Transverse colon (tissue), 4 donors: ENCODE measurements at regions not wholly inside any gene's neighbourhood (a gene's known extent, or its start where the extent isn't known, plus 50 kb on each side); places are given as distances from the start of the nearest gene placed in this dataset.

Experiments used
- DNase-seq: peaks from one replicate; pipeline ENCODE4 v3.0.0-alpha.2; 2019
- H3K27ac ChIP-seq, 4 donors: fragments of 200-600 bp; sonication (generic); 2 replicates each; pipeline ENCODE4 v1.5.1; 2016 to 2018; ENCODE audit warnings: inconsistent platforms in 4 of 4
- H3K27me3 ChIP-seq: fragments of 200-600 bp; sonication (generic); 2 replicates; pipeline ENCODE4 v1.5.1; 2017; ENCODE audit warnings: inconsistent platforms
- H3K36me3 ChIP-seq, 4 donors: fragments of 200-600 bp; sonication (generic); 2 replicates each; pipeline ENCODE4 v1.5.1; 2017 to 2019; ENCODE audit warnings: inconsistent platforms in 4 of 4
- H3K4me1 ChIP-seq, 4 donors: fragments of 200-600 bp; sonication (generic); 2 replicates each; pipeline ENCODE4 v1.5.1; 2017 to 2020; ENCODE audit warnings: inconsistent platforms in 4 of 4
- H3K4me3 ChIP-seq, 4 donors: fragments of 200-600 bp; sonication (generic); 1 replicate in 1 of 4; 2 replicates in 3 of 4; pipeline versions ENCODE4 v1.5.1 to v1.6.1; 2017 to 2019; ENCODE audit warnings: inconsistent platforms in 4 of 4
- H3K9me3 ChIP-seq, 2 donors: fragments of 200-600 bp; sonication (generic); 2 replicates each; pipeline ENCODE4 v1.5.1; 2017 to 2019; ENCODE audit warnings: inconsistent platforms in 2 of 2
- EP300 ChIP-seq: sonication (generic); formaldehyde crosslinking; IDR thresholded peaks from one replicate; pipeline ENCODE4 v1.6.1; 2017; ENCODE audit warnings: antibody characterized with exemption, low read depth
- POLR2A ChIP-seq: fragments of 450-650 bp; IDR thresholded peaks from one replicate; pipeline ENCODE4 v1.6.1; 2016; ENCODE audit warnings: antibody characterized with exemption, mild to moderate bottlenecking, moderate library complexity
- POLR2AphosphoS5 ChIP-seq, 3 donors: sonication (generic); formaldehyde crosslinking; IDR thresholded peaks; one replicate each; pipeline ENCODE4 v1.6.1; 2016; ENCODE audit warnings: antibody characterized with exemption in 3 of 3
- WGBS, 2 donors: methylation state at CpG; one replicate each; pipeline ENCODE4 v1.1.5; 2018; ENCODE audit warnings: low coverage in 1 of 2; 5-methylcytosine and 5-hydroxymethylcytosine counted together
- in situ Hi-C, 4 donors: fragments of 200-750 bp; cut with MboI; loops; one replicate each; pipeline versions ENCODE4 v1.15.0 to v1.15.1; 2017; ENCODE audit warnings: low sequenced_read_pairs in 3 of 4, low pct_ligation_motif_present in 1 of 4, low pct_unique_long_range_greater_than_20kb in 1 of 4
- intact Hi-C: fragments of 100-400 bp; cut with DNase I; formaldehyde crosslinking; loops from one replicate; pipeline ENCODE4 v1.15.1; 2023; ENCODE audit warnings: low total_unique reads
- TF ChIP-seq, protein P1 (sequence below), 5 experiments: fragments of 200-600 bp in 3 of 5; fragments of 450-650 bp in 2 of 5; sonication (generic) in 3 of 5; IDR thresholded peaks; 1 replicate in 2 of 5; 2 replicates in 3 of 5; pipeline ENCODE4 v1.5.1; 2016 to 2017; ENCODE audit warnings: antibody characterized with exemption in 5 of 5, inconsistent platforms in 3 of 5, mild to moderate bottlenecking in 2 of 5, moderate library complexity in 1 of 5

DNA sequence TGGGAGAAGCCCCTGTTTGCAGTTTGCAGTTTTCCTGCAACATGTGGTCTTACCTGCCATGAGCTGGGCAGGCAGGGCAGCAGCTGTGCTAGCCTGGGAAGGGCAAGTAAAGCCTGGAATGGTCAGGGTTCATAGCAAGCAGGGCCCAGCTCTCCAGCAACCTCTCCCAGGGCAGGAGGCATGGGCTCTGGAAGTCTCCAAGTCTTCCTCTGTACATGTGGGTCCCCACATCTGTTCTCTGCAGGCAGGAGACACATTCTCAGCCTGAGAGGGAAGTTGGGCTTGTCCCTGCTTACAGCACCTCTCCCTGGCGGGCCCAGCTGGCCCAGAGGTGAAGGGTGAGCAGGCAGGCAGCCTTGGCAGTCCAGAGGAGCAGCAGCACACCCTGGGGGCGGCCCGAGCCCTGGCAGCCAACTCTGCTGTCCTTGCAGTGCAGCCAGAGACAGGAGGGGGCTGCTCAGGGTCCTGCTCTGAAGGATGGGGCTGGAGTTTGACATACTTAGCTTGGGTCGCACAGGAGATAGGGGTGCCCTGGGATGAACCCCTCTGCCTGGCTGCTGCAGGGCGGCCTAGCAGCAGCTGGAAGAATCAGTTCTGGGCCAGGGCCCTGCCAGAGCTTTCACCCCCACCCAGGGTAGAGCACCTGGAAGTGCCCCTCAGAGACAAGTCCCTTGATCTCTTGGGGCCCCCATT lies 176.0 kb downstream of the MRPL14 start:
- Histone ChIP-seq H3K4me1 (no peaks in the 10 kb centered on the region), H3K27ac (no peak overlapping the region), H3K27me3 (no peaks in the 10 kb centered on the region), H3K36me3 (no peaks in the 10 kb centered on the region), H3K9me3 (no peaks in the 10 kb centered on the region), H3K4me3 (no peak overlapping the region)
- intact Hi-C loops (no loop called here), in situ Hi-C loops (loop anchor here in 1 of 4 donors (10.0 kb wide), 1 partner anchor 186 kb away; no protein-coding TSS in a partner anchor)
- peak; percentile 75 for DNase-seq
- TF ChIP-seq, protein P1, sequence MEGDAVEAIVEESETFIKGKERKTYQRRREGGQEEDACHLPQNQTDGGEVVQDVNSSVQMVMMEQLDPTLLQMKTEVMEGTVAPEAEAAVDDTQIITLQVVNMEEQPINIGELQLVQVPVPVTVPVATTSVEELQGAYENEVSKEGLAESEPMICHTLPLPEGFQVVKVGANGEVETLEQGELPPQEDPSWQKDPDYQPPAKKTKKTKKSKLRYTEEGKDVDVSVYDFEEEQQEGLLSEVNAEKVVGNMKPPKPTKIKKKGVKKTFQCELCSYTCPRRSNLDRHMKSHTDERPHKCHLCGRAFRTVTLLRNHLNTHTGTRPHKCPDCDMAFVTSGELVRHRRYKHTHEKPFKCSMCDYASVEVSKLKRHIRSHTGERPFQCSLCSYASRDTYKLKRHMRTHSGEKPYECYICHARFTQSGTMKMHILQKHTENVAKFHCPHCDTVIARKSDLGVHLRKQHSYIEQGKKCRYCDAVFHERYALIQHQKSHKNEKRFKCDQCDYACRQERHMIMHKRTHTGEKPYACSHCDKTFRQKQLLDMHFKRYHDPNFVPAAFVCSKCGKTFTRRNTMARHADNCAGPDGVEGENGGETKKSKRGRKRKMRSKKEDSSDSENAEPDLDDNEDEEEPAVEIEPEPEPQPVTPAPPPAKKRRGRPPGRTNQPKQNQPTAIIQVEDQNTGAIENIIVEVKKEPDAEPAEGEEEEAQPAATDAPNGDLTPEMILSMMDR (IDR thresholded peaks at IDR 0.05) = peak; percentile 39 to 90 (median 57)
- no peak for TF ChIP-seq POLR2AphosphoS5 (IDR thresholded peaks at IDR 0.05)
- 57% methylated on average over 5 of the region's 5 CpGs; no CpG with 5 or more reads in 1 of the 2 donors for WGBS, 2 donors

DNA sequence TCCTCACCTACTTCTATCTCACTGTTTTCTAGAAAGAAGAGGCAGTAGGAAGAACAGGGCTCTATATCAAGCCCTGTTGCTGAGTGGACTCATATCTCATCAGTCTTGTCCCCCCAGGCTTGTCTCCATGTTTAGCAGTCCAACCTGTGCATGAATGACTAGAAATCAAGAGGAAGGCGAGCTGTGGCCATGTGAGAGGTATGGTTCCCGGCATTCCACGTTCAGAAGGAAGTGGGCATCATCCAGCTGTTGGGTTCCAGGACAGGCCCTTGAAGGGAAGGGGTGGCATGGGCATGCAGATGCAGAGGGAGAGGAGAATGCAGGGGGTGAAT lies 176.6 kb downstream of the MRPL14 start:
- Histone ChIP-seq H3K27ac (no peak overlapping the region), H3K27me3 (no peaks in the 10 kb centered on the region), H3K4me3 (no peak overlapping the region), H3K9me3 (no peaks in the 10 kb centered on the region), H3K36me3 (no peaks in the 10 kb centered on the region), H3K4me1 (no peaks in the 10 kb centered on the region)
- intact Hi-C loops (no loop called here), in situ Hi-C loops (loop anchor here in 1 of 4 donors (10.0 kb wide), 1 partner anchor 186 kb away; no protein-coding TSS in a partner anchor)
- 80% methylated on average over 3 of the region's 3 CpGs; no CpG with 5 or more reads in 1 of the 2 donors for WGBS, 2 donors
- TF ChIP-seq POLR2A = no peak
- TF ChIP-seq, protein P1 (IDR thresholded peaks at IDR 0.05) = no peak
- no peak for TF ChIP-seq POLR2AphosphoS5 (IDR thresholded peaks at IDR 0.05)
- no peak for TF ChIP-seq EP300
- DNase-seq = no peak

DNA sequence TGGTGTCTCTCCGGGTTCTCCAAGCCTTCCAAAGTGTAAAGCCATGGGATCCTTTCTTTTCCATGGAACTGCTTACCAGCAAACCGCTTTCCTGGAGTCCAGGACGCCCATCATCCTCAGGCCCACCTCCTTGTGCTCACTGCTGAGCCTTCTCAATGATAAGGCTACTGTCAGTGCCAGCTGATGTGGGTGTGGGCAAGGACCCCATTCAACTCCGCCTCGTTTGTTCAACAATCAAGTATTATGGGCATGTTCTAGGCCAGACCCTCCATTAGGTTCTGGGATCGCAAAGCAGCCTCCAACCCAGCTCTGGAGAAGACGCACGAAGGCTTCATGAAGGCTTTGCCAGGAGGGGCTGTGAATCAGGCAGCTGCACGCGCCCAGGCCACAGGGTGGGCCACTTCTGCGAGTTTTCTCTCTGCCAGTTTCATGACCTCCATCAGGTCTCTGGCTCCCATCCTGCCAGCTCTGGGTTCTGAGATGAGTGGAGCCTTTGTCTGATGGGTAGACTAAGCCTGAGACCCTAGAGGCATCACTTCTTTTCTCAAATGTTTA lies 177.1 kb downstream of the MRPL14 start:
- Histone ChIP-seq H3K4me3 (no peak overlapping the region), H3K36me3 (no peaks in the 10 kb centered on the region), H3K9me3 (peaks cover 0 to 4% of the 10 kb centered on the region in 2 donors), H3K27me3 (no peaks in the 10 kb centered on the region), H3K27ac (no peak overlapping the region), H3K4me1 (no peaks in the 10 kb centered on the region)
- DNase-seq = no peak
- TF ChIP-seq, protein P1 (IDR thresholded peaks at IDR 0.05) = no peak
- TF ChIP-seq EP300 (no peak), POLR2A (no peak), POLR2AphosphoS5 (IDR thresholded peaks at IDR 0.05) (no peak)
- in situ Hi-C loops (loop anchor here in 1 of 4 donors (10.0 kb wide), 1 partner anchor 185 kb away; no protein-coding TSS in a partner anchor), intact Hi-C loops (no loop called here)
- 85 to 100% methylated on average over 1 to 11 of the region's 11 CpGs for WGBS, 2 donors

DNA sequence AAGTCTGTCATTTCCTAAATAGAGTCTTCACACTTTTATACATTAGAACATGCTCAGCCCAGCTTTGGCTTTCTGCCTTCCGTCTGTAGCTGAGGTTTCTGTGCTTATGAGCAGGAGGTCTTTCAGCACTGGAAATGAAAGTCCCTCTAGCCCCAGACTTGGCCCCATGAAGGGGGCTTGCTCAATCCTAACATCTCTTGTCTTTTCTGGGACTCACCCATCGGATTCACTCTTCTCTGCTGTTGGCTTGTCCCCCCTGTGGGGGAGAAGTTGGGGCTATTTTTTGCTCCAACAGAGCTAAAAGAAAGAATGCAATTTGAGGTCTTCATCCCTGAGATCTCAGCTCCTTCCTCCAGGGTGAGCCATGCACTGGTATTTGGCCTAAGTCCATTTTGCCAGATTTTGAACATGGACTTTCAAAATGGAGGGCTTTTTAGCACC lies 177.7 kb downstream of the MRPL14 start:
- Histone ChIP-seq H3K4me1 (no peaks in the 10 kb centered on the region), H3K27ac (no peak overlapping the region), H3K27me3 (no peaks in the 10 kb centered on the region), H3K36me3 (no peaks in the 10 kb centered on the region), H3K9me3 (peaks cover 0 to 7% of the 10 kb centered on the region in 2 donors), H3K4me3 (no peak overlapping the region)
- intact Hi-C loops (no loop called here), in situ Hi-C loops (no loop called here)
- 76% methylated on average over 2 of the region's 2 CpGs; no CpG with 5 or more reads in 1 of the 2 donors for WGBS, 2 donors
- no peak for DNase-seq
- TF ChIP-seq EP300 (no peak), POLR2AphosphoS5 (IDR thresholded peaks at IDR 0.05) (no peak), POLR2A (no peak)
- TF ChIP-seq, protein P1 (IDR thresholded peaks at IDR 0.05) = no peak
